ENCODE measurements at regions not wholly inside any gene's neighbourhood (a gene's known extent, or its start where the extent isn't known, plus 50 kb on each side); places are given as distances from the start of the nearest gene placed in this dataset.

GRCh38 chr14:84071061-84071460 is 1458.9 kb upstream of the FLRT2 start:
- Mint-ChIP-seq H3K27ac (ENCODE audit: low read depth, unreplicated experiment) (no peak overlapping the region), H3K9me3 (ENCODE audit: unreplicated experiment) (no peaks in the 10 kb centered on the region), H3K36me3 (ENCODE audit: insufficient read depth, unreplicated experiment) (peaks cover 6% of the 10 kb centered on the region), H3K27me3 (ENCODE audit: insufficient read depth, unreplicated experiment) (no peaks in the 10 kb centered on the region), H3K4me3 (ENCODE audit: unreplicated experiment) (no peak overlapping the region), H3K4me1 (ENCODE audit: insufficient read depth, unreplicated experiment) (peaks cover 5% of the 10 kb centered on the region)
- TF ChIP-seq, protein P1, sequence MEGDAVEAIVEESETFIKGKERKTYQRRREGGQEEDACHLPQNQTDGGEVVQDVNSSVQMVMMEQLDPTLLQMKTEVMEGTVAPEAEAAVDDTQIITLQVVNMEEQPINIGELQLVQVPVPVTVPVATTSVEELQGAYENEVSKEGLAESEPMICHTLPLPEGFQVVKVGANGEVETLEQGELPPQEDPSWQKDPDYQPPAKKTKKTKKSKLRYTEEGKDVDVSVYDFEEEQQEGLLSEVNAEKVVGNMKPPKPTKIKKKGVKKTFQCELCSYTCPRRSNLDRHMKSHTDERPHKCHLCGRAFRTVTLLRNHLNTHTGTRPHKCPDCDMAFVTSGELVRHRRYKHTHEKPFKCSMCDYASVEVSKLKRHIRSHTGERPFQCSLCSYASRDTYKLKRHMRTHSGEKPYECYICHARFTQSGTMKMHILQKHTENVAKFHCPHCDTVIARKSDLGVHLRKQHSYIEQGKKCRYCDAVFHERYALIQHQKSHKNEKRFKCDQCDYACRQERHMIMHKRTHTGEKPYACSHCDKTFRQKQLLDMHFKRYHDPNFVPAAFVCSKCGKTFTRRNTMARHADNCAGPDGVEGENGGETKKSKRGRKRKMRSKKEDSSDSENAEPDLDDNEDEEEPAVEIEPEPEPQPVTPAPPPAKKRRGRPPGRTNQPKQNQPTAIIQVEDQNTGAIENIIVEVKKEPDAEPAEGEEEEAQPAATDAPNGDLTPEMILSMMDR (IDR thresholded peaks at IDR 0.05; ENCODE audit: unreplicated experiment) = no peak
- intact Hi-C loops (cut with micrococcal nuclease) = no loop called here
- CTCF ChIA-PET = interaction anchor here (0.7 kb wide), 1 partner anchor 682 kb away, joined by 3 read pairs; no protein-coding TSS in a partner anchor
- no TSS peak for BruUV-seq (replicated peaks)
- DNase-seq (ENCODE audit: unreplicated experiment) = no peak
- POLR2A ChIA-PET = no interaction called here

DNA sequence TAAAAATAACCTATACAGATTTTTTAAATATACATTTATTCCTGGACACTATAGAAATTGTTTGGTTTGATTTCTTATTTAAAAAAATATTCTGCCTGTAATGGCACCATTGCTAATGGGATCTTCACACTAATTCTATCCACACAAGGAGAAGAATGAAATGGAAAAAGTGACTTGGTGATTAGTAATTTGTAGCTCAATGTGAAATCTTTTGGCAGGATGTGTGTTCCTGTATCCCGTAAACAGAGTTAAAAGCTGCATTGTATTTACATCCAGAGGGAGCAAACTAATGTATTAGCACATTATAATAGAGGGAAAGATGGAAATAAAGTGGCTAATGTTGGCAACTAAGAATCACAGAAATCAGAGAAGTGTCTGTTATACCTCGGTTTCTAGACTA is 1455.3 kb upstream of the FLRT2 start:
- DNase-seq (ENCODE audit: unreplicated experiment) = no peak
- no peaks in the 10 kb centered on the region for H3K9me3 Mint-ChIP-seq (ENCODE audit: unreplicated experiment)
- ChIA-PET POLR2A (no interaction called here), CTCF (interaction anchor here (0.6 kb wide), 1 partner anchor 18 kb away, joined by 3 read pairs; no protein-coding TSS in a partner anchor)
- H3K27me3 Mint-ChIP-seq (ENCODE audit: insufficient read depth, unreplicated experiment) = no peaks in the 10 kb centered on the region
- BruUV-seq (replicated peaks) = no TSS peak
- TF ChIP-seq, protein P1 (IDR thresholded peaks at IDR 0.05; ENCODE audit: unreplicated experiment) = no peak
- no peak overlapping the region for H3K4me3 Mint-ChIP-seq (ENCODE audit: unreplicated experiment)
- H3K4me1 Mint-ChIP-seq (ENCODE audit: insufficient read depth, unreplicated experiment) = no peaks in the 10 kb centered on the region
- intact Hi-C loops (cut with micrococcal nuclease) = no loop called here
- H3K27ac Mint-ChIP-seq (ENCODE audit: low read depth, unreplicated experiment) = no peak overlapping the region
- H3K36me3 Mint-ChIP-seq (ENCODE audit: insufficient read depth, unreplicated experiment) = no peaks in the 10 kb centered on the region

GRCh38 chr14:84080944-84081343 is 1449.0 kb upstream of the FLRT2 start:
- H3K27ac Mint-ChIP-seq (ENCODE audit: low read depth, unreplicated experiment) = no peak overlapping the region
- no peak for DNase-seq (ENCODE audit: unreplicated experiment)
- ChIA-PET POLR2A (no interaction called here), CTCF (interaction anchor here (1.9 kb wide), 1 partner anchor 780 kb away, joined by 6 read pairs; no protein-coding TSS in a partner anchor)
- no TSS peak for BruUV-seq (replicated peaks)
- no peaks in the 10 kb centered on the region for H3K9me3 Mint-ChIP-seq (ENCODE audit: unreplicated experiment)
- H3K27me3 Mint-ChIP-seq (ENCODE audit: insufficient read depth, unreplicated experiment) = no peaks in the 10 kb centered on the region
- H3K4me3 Mint-ChIP-seq (ENCODE audit: unreplicated experiment) = no peak overlapping the region
- H3K36me3 Mint-ChIP-seq (ENCODE audit: insufficient read depth, unreplicated experiment) = no peaks in the 10 kb centered on the region
- intact Hi-C loops (cut with micrococcal nuclease) = no loop called here
- TF ChIP-seq, protein P1 (IDR thresholded peaks at IDR 0.05; ENCODE audit: unreplicated experiment) = no peak
- no peaks in the 10 kb centered on the region for H3K4me1 Mint-ChIP-seq (ENCODE audit: insufficient read depth, unreplicated experiment)

DNA sequence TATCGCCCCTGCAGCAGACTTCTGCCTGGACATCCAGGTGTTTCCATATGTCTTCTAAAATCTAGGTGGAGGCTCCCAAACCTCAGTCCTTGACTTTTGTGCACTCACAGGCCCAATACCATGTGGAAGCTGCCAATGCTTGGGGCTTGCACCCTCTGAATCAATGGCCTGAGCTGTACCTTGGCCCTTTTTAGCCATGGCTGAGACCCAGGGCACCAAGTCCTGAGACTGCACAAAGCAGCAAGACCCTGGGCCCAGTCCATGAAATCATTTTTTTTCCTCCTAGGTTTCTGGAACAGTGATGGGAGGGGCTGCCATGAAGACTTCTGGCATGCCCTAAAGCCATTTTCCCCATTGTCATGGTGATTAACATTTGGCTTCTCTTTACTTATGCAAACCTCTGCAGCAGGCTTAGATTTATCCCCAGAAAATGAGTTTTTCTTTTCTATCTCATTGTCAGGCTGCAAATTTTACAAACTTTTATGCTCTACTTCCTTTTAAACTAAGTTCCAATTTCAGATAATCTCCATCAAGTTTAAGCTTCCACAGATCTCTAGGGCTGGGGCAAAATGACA is 1445.8 kb upstream of the FLRT2 start:
- DNase-seq (ENCODE audit: unreplicated experiment) = no peak
- Mint-ChIP-seq H3K27ac (ENCODE audit: low read depth, unreplicated experiment) (no peak overlapping the region), H3K27me3 (ENCODE audit: insufficient read depth, unreplicated experiment) (no peaks in the 10 kb centered on the region), H3K4me1 (ENCODE audit: insufficient read depth, unreplicated experiment) (no peaks in the 10 kb centered on the region), H3K36me3 (ENCODE audit: insufficient read depth, unreplicated experiment) (no peaks in the 10 kb centered on the region), H3K4me3 (ENCODE audit: unreplicated experiment) (no peak overlapping the region), H3K9me3 (ENCODE audit: unreplicated experiment) (no peaks in the 10 kb centered on the region)
- no TSS peak for BruUV-seq (replicated peaks)
- ChIA-PET POLR2A (no interaction called here), CTCF (interaction anchor here (0.6 to 0.7 kb wide), 2 partner anchors 14 to 1312 kb away, joined by 3 to 5 read pairs; no protein-coding TSS in a partner anchor)
- intact Hi-C loops (cut with micrococcal nuclease) = no loop called here
- TF ChIP-seq, protein P1 (IDR thresholded peaks at IDR 0.05; ENCODE audit: unreplicated experiment) = no peak
